HG03457 (cell line): ENCODE measurements at regions not wholly inside any gene's neighbourhood (a gene's known extent, or its start where the extent isn't known, plus 50 kb on each side); places are given as distances from the start of the nearest gene placed in this dataset.
A peak's percentile ranks its signal among the peaks of the same experiment; 100 is the strongest.

Experiments
- ATAC-seq: cut with Tn5 transposase; IDR thresholded peaks from one replicate; pipeline ENCODE4 v1.9.1; 2021; ENCODE audit warnings: moderate number of reproducible peaks; ENCODE audit not compliant: unreplicated experiment

GRCh38 chr13:102993348-102993747 is 72.9 kb downstream of the SLC10A2 start:
- ATAC-seq, result no peak

DNA sequence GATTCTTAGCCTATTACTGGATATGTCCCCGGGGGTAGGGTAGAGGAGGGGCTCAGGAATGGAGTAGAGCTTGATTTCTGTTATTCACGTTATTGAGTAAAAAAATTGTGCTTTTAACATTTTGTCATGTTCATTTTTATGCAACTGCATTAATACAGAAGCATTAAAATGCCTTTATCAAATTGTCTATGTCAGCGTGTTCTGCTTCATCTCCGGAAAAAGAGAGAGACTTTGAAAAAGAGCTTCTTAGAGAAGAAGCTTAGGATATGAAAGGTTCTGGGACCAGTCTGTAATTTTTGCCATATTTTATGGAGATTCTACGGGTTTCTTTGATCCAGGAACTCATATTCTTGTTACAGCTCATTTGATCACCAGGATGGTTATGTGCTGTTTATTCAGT is 82.0 kb downstream of the SLC10A2 start:
- no peak for ATAC-seq

- ATAC-seq, result no peak
These were observed 82.7 kb downstream of the SLC10A2 start for GRCh38 chr13:102983496-102983895.

DNA sequence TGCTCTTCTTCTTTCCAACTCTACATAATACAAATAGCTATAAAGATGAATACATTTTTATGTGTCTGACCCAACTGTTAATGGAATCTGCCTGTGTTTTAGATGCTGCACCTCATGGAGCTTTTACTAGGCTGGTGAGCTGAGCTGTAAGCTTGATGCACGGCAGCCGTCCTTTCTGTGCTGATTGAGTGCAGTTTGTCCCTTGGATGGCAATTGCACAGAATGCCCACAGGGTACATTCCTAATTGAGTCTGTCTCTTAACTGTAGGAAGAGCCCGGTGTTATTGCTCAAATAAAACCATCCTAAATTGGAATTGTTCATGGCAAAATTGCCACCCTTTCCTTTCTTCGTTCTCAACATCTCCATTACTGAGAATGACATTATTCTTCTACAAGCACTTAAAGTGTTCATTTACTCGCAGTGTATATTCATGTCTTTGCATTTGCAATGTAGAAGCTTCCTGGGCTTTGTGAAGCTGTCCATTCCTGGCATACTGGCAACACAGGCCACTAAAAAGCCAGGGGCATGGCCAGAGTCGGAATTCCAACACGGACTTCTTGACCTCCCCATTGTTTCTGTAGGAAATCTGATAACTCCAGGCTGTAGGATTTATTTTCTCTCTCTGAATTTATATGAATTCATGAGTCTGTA is 85.8 kb downstream of the SLC10A2 start:
- ATAC-seq, result no peak

GRCh38 chr13:102978168-102978567 is 88.0 kb downstream of the SLC10A2 start:
- no peak for ATAC-seq

DNA sequence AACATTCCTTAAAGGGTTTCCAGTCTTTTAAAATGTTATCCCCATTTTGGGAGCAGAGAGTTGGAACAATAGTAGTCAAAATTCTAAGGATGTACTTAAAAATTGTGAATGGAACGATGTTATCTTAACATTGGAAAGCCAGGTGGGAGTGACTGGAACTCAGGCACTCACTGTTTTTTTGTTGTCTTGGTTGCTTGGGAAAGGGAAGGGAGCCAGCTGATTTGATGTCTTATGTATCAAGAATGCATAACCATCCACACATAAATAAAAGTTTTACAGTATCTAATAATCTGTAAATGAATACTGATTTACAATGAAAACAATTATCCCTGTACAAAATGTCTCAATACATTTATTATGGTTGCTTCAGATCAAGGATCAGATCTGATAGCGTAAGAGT is 88.7 kb downstream of the SLC10A2 start:
- ATAC-seq, result no peak

DNA sequence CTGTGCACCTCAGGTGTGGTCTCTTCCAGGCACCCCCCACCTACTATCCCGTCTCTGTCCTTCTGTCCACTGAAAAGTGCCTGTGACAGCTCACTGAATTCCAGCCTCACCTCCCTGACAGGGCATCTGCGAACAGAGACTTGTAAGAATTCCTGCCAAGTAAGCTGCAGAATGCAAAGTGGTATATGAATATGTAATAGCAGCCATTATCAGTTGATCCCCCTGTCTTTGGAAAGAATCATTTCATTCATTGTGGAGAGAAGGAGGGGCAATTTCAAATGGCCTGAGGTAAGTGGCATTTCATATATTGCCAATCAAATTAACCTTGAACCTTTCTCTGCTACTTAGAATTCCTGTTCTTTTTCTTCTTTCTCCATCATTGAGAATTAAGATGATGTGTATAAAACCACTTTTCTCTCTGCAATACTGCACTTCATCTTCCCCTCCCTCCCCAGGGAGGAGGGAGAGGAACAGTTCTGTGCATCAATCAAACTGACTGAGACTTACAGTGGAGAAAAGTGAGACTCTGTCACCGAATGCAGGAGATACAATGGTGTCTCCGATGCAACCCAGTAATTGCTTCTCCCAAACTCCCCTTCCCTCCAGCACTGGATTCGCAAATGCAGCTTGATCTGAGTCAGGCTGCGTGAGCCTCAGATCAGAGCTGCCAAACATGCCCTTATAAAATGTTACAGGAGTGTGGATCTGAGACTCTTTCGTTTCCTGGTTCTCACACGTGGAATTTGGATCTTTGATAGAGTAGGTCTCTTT is 91.7 kb downstream of the SLC10A2 start:
- ATAC-seq, result no peak

- ATAC-seq, result no peak
These were observed 94.0 kb downstream of the SLC10A2 start for GRCh38 chr13:102972191-102972590.

DNA sequence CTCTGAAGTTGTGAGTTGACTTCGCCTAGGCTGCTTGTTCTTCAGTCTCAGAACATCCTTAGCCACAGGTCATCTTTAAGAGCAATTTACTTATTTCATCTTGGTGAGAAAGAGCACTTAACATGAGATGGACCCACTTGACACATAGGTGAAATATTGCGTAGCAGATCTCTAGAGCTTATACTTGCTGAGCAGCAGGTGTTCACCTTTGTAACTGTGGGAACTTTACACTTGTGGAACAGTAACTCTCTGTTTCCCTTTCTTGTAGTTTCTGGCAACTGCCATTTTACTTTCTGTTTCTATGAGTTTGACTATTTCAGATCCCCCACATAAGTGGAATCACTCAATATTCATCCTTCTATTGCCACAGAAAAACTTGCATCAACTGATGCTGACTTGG is 95.7 kb downstream of the SLC10A2 start:
- ATAC-seq, result peak; percentile 96

GRCh38 chr13:102968572-102969228 is 97.5 kb downstream of the SLC10A2 start:
- ATAC-seq, result peak; percentile 46

- no peak for ATAC-seq
These were observed 100.4 kb downstream of the SLC10A2 start for GRCh38 chr13:102965802-102966201.

DNA sequence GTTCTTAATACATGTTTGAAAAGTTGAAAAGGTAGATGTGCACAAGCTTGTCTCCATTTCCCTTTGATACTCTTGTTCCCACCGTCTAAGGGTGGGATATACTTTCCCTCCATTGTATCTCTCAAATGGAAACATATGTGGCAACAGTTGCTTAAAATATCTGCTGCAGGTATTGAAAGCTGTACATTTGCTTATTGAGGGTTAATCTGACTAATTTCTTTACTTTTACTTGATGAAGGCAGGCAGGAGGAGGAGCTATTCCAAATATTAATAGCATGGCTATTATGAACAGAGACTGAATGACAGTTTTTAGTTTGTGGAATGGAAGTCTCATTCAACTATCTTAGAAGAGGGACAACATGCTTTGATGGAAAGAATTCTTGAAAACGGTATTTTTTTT is 103.8 kb downstream of the SLC10A2 start:
- ATAC-seq, result no peak

DNA sequence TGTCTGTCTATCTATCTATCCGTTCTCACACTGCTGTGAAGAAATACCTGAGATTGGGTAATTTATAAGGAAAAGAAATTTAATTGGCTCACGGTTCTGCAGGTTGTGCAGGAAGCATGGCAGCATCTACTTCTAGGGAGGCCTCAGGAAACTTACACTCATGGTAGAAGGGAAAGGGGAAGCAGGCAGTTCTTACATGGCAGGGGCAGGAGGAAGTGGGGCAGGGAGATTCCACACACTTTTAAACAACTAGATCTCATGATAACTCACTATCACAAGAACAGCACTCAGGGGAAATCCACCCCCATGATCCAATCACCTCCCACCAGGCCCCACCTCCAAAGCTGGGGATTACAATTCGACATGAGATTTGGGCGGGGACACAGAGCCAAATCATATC is 105.3 kb downstream of the SLC10A2 start:
- no peak for ATAC-seq

DNA sequence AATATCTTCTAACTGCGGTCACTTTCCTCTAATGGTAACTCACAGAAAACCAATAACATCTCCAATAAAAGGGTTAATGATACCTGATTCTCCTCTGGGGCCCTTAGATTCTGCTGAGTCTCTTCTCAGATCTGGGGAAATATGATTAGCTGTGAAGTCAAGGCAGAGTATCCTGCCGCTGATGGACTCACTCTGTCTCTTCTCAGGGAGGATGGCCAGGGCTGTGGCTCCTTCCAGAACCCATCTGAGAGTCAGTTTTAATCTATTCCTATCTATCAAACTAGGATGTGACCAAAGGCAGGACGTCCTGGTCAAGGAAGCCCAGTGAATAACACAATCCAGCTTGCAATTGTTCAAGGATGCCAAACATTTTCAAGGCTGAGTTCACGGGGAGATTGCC is 109.8 kb downstream of the SLC10A2 start:
- ATAC-seq, result no peak

- ATAC-seq, result no peak
These were observed 108.5 kb downstream of the ERCC5 start for GRCh38 chr13:102954350-102954749.

GRCh38 chr13:102951808-102952207 is 106.0 kb downstream of the ERCC5 start:
- ATAC-seq, result no peak

DNA sequence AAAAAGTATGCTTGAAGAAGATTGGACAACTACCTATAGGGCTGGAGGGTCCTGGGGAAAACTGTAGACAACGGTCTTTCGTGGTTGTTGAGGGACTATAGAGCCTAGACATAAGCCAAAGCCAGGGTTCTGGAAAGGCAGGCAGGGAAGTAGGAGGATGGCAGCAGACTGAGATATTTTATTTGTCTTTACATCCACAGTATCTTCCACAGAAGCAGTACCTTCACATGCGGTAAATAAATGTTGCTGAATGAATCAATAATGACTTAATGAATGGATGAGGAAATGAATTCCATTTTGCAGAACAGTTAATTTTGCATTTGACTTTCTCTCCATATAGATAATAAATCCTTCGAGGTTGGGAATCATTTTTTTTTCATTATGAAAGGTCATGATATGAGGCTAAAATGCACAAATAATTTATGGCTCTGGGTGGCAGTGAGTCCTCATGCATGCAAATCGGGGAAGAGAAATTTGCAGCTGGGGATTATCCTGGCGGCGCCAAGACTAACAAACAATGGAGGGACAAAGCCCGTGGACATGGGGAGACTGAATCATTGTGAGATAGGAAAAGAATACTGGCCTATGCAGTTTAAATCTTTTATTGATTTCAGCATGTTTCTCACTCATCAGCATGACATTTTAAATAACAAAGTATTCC is 102.0 kb downstream of the ERCC5 start:
- ATAC-seq, result no peak

GRCh38 chr13:102945886-102946285 is 100.1 kb downstream of the ERCC5 start:
- ATAC-seq, result no peak

DNA sequence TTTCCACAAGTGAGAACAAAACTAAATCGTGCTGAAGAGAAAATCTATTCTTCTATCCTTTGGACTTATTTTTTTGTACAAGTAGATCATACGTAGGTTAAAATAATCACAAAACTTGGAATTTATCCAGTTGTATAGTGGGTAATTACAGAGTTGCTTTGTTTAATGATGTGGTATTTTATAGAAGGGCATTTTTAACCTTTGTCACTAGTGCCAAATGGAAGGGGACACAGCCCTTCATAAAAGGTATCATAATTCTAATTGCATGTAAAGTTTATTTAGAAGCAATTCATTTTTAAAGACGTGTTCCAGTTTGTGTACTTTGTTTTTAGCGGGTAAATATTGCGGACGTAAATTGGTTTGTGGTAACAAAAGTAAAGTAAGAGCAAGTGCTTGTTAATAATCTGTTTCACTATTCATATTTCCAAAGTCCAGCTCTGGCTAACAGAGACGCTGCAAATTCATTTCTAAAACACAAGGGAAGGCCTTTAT is 99.5 kb downstream of the ERCC5 start:
- no peak for ATAC-seq

GRCh38 chr13:102944821-102945220 is 99.0 kb downstream of the ERCC5 start:
- ATAC-seq, result no peak

GRCh38 chr13:102940770-102941169 is 94.9 kb downstream of the ERCC5 start:
- no peak for ATAC-seq
